HG03439 (cell line): ENCODE measurements at regions not wholly inside any gene's neighbourhood (a gene's known extent, or its start where the extent isn't known, plus 50 kb on each side); places are given as distances from the start of the nearest gene placed in this dataset.

ENCODE experiments used
- ATAC-seq: cut with Tn5 transposase; IDR thresholded peaks from one replicate; pipeline ENCODE4 v1.9.1; 2021; ENCODE audit warnings: mild to moderate bottlenecking, moderate library complexity; ENCODE audit not compliant: unreplicated experiment

DNA sequence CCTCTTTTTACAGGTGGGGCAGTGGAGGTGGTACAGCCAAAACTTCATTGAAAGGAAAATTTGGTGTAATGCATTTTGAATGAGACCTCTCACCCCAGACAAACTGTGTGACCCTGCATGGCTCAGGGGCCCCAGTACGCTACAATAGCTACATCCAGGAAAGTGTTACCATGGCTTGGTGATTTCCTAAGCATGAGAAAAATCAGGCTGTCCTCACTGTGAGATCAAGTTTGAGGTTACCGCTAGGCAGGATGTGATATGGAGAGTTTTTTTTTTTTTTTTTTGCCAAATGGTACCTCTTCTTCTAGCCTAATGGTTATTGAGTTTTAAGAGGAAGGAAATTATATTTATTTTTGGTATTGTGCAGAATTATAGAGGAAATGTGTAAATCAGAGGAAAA, 305.3 kb downstream of the CD83 start:
- no peak for ATAC-seq

- no peak for ATAC-seq
Observed at GRCh38 chr6:14423330-14423729, 305.8 kb downstream of the CD83 start.

- no peak for ATAC-seq
Observed at GRCh38 chr6:14423955-14424354, 306.4 kb downstream of the CD83 start.

DNA sequence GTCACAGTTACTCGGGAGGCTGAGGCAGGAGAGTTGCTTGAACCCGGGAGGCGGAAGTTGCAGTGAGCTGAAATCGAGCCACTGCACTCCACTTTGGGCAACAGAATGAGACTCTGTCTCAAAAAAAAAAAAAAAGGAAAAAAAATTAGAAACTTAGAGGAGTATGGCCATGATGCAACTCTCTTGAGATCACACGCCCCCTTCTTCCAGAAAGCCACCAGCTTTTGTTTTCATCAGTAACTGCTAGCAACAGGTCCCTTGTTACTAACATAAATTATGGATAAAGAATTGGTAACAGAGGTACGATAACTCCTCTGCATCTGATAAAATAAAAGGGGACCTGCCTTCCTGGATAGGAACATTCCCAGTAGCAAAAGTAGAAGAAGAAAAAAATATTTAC, 308.2 kb downstream of the CD83 start:
- ATAC-seq: no peak

DNA sequence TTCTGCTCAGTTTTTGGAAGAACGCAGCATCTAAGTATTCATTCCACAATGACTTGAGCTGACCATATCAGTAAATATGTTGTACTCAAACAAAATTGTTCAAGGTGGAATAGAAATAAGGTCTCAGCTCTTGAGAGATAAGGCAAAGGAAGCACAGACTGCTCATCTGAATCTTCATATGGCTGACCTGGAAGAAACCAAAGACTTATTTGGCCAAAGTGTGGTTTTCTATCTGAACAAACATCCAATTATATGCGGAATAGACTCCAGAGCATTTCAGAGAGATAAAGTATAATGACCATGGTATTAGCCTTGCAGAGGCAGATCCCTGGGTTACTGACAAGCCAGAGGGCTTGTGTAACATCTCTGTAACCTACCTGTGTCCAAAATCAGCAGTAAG, 308.7 kb downstream of the CD83 start:
- no peak for ATAC-seq

GRCh38 chr6:14428269-14428668, 310.7 kb downstream of the CD83 start:
- ATAC-seq: no peak

DNA sequence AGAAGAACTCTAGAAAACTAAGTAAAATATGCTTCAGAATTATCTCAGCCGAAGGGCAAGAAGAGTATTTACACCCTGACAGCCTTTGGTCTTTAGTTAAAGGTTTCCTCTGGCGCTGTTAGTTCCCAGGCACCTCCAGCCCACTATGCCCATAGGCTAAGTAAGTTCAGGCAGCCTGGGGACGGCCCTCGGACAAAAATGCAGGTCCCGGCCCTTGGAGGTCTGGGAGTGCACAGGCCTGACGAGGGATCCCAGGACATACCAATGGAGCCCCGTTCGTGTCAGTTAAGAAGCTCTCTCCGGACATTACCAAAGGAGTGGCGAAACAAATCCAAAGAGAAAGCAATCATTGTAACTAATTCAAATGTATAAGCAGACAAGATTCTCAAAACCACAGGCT, 311.8 kb downstream of the CD83 start:
- ATAC-seq: no peak

DNA sequence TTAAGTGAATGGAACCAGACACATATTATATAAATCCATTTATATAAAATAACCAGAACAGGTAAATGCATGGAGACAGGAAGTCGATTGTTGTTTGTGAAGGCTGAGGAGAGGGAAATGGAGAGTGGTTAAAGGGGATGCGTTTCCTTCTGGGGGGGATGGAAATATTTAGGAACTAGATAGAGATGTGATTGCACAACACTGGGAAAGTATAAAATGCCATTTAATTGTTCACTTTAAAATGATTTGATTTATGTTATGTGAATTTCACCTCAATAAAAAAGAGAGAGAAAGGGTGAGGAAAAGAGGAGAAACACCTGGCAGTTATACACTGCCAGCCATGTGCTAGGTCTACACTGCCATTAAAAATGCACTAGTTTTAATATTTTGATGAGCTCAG, 312.6 kb downstream of the CD83 start:
- no peak for ATAC-seq

DNA sequence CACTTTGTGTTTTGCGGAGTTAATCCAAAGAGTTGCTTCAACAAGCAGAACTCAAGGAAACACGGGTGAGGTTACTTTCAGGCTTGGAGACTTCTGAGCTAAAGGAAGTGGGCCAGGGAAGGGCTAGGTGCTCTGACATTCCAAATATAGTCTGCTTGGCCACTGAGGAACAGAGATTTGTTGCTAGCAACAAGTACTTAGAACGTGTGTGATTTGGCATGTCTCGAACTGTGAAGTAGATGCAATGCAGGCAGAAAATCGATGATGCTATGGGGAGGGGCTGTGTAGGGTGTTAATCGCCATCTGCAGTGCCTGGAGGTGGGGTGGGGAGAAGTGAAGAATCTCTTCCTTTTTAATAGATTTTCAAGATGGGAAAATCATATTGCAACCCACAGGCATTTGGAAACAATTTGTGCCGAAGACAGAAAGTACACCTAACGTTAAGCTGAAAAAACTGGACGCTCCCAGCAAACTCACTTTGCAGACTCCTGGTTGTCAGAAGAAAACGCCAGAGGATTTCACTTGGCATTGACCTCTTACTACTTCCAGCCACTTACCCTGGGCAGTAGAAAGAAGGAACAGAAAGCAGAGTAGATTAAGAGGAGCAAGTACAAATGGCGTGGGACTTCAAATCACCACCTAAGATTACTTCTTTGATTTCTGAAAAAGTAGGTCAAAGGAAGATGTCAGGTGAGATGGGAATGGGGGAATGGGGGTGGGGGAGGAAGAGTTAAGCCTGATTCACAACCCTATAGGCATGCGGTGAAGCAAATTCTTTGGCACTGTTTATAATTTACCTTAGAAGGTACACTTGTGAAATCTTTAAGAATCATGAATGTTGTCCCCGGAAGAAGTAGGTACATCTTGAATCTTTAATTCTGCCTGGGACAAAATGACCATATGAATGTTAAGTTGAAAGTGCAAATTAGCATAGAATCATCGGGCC, 314.1 kb downstream of the CD83 start:
- no peak for ATAC-seq

DNA sequence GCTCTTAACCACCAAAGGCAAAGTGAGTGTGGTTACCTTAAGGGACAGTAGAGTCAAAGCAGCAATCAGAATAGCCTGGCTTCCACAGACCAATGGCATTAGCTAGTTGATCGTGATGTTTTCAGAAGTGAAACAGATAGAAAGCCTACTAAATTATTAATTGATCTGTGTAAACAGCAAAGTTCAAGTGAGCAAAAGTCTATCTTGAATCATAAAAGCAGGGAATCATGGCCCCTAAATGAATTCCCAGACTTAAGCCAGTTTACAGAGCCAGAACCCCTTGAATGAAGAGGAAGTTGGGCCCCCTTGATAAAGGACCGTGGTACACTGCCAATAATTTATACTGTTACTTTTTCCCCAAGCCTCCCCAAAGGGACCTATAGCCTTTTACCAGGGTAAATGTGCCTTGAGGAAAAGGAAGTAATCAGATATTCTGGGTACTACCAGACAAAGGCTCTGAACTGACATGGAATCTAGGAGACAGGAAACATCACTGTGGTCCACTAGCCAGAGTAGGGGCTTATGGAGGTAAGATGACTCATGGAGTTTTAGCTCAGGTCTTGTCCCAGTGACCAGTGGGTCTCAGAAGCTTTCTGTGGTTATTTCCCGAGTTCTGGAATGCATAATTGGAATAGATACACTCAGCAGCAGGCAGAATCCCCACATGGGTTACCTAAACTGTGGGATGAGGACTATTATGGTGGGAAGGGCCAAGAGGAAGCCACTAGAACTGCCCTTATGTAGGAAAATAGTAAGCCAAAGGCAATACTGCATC, 317.5 kb downstream of the CD83 start:
- ATAC-seq: no peak

DNA sequence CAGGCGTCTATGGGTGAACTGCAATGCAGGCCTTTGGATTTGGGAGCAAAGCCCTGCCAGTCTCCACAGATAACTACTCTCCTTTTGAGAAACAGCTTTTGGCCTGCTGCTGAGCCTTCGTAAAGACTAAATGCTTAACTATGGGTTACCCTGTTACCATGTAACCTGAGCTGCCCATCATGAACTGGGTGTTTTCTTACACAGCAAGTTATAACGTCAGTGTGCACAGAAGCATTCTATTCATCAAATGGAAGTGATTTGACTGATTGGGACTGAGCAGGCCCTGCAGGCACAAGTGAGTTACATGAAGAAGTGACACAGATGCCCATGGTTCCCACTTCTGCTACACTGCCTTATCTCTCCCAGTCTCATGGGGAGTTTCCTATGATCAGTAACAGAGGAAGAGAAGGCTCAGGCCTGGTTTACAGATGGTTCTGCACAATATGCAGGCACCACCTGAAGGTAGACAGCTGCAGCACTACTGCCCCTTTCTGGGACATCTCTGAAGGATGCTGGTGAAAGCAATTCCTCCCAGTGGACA, 319.1 kb downstream of the CD83 start:
- ATAC-seq: no peak

- no peak for ATAC-seq
Observed at GRCh38 chr6:14439419-14439818, 321.8 kb downstream of the CD83 start.

DNA sequence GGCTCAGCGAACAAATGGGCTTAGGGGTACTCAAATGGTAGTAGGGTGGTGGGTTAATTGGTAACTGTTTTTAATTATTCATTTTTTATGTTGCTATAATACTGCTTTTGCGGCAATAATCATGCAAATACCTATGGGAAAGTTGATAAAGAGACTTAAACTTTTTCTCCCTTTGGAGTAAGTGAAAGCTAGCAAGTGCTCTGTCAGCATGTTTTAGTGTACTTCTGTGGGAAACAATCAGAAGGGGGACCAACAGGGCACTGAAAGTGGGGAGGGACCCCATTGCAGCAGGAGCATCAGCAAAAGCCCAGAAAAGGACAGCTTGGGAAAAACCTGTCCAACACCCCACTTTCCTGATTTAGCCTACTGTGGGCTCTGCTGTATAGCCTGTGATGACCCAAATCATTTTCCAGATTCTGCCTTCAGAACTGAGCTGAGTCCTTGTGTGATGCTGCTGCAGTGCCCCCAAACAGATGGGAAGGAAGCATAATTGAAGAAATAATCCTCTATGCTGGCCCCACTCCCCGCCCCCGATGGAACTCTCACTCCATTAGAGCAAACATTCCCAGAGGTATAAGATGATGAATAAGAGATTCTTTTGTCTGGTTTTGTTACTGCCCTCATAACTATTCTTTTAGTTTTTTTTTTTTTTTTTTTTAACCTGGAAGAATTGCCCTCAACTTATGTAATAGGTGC, 322.8 kb downstream of the CD83 start:
- ATAC-seq: no peak

DNA sequence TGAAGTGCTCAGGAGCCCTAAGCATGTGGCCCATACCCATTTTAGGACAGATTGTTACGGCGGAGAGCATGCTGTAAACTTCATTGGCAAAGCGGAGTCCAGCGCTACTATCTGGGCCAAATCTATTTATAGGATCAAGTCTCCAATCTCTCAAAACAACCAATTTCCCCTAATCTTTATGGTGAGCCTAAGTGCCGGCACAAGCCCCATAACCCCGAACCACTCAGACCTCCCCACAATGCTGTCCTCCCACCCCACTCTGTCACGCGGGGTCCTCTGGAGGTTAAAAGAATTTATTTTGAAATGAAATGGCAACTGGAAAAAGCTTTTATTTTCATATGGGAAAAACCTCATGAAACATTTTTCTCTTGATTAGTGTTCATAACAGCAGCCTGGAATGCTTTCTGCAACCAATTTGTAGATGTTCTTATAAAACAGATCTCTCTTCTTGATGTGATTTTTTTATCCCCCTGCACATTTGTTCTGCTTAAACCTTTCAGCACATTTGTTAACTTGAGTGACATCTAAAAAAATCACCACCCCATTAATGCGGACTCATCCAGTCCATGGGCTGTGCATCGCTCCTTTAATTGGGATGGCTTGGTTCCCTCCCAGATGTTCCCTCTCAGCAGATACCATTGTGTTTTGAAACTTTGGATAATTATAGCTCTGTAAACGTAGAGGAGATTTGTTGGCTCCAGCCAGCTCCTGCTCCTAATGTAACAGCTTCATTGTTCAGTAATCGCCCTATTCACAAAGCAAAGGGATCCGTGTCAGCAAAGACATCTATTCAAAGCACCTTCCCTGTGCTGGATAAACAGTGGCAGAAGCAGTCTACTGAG, 323.6 kb downstream of the CD83 start:
- no peak for ATAC-seq

DNA sequence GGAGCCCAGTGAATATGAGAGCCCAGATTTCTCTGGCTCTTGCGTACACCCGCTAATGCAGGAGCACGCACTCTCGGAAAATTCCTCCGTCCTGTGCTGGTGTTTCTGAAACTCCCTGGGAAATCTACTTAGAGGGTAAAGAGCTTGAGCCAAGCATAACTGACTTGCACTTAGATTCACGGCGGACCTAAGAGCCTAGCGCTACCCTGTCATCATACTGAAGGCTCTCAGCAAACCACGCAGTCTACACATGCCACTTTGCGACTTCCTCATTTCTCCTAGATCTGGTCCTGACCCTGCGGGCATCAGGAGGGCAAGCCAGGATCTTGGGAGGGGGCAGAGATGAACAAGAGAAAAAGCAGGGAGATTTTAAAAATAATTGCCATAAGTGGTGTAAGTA, 324.7 kb downstream of the CD83 start:
- ATAC-seq: no peak

DNA sequence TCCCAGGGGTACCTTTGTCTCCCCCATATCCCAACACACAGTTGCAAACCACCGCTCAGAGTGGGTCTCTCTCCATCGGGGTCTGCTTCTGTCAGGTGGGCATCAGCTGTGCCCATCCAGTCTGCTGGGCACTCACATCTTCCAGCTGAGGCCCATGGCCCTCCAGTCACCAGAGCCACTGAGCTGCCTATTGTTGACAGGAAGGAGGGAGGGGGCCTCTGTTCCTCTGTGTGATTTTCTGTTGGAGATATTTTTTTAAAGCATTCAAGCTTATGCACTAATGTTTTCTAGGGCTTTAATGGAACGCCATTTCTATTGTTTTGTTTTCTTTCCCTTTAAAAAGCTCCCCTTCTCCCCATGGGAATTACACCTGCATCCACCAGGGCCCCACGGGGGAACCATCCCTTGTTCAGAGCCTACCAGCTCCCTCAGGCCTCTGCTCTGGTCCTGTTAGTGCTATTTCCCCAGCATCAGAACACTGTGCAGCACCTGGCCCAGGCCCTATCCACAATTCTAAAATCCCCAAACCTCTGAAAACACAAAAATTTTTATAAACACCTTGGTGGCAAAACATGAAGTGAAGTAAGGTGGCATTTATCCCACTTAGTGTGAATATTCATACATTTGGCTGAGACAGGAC, 326.2 kb downstream of the CD83 start:
- ATAC-seq: no peak

GRCh38 chr6:14444295-14444972, 326.9 kb downstream of the CD83 start:
- no peak for ATAC-seq

- ATAC-seq: no peak
Observed at GRCh38 chr6:14447240-14447639, 329.7 kb downstream of the CD83 start.

DNA sequence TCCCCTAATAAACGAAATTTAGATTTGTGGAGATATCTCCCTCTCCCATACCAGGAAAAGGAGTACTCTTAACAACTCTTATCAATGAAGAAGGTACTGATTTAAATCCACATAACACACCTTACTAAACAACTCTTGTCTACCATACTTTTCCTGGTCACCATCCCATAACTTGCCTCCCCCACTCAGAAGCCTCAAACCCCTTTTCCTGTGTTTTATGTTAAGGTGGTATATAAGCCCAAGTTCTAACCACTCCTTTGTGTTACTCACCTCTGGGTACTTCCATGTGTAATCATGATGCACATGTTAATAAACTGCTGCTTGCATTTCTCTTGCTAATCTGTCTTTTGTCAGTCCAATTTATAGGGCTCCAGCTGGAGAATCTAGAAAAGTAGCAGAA, 330.7 kb downstream of the CD83 start:
- no peak for ATAC-seq
